Activated CD8-positive, alpha-beta T cell treated with anti-CD3 and anti-CD28 coated beads for 36 hours (primary cell): ENCODE measurements at regions not wholly inside any gene's neighbourhood (a gene's known extent, or its start where the extent isn't known, plus 50 kb on each side); places are given as distances from the start of the nearest gene placed in this dataset.
"Not testable (repeated sequence)": the region's sequence is repeated elsewhere in the genome, so short reads cannot be mapped to it uniquely, and the experiment has no call there.

Source experiments
- ATAC-seq: fragments of 200-7000 bp; cut with Tn5 transposase; one replicate; pipeline ENCODE4 v1.10.0; 2021; ENCODE audit warnings: mild to moderate bottlenecking, moderate library complexity
- CTCF ChIA-PET: fragments of 350-600 bp; sonication (Branson Sonifier 250); formaldehyde crosslinking; loops from one replicate; lab custom pipeline; 2021; ENCODE audit warnings: antibody characterized with exemption; lab: Charles Lee
- POLR2A ChIA-PET: fragments of 350-600 bp; sonication (Branson Sonifier 250); formaldehyde crosslinking; loops from one replicate; lab custom pipeline; 2021; ENCODE audit warnings: antibody characterized with exemption; lab: Charles Lee
- DNase-seq: peaks from one replicate; pipeline ENCODE4 v3.0.0-alpha.2; 2020
- H3K27ac Mint-ChIP-seq: one replicate; pipeline ENCODE4 v1.8.0; 2021; ENCODE audit warnings: mild to moderate bottlenecking, mixed read lengths
- H3K27me3 Mint-ChIP-seq: one replicate; pipeline ENCODE4 v1.8.0; 2021; ENCODE audit warnings: mixed read lengths
- H3K36me3 Mint-ChIP-seq: one replicate; pipeline ENCODE4 v1.8.0; 2021; ENCODE audit warnings: low read depth, mixed read lengths
- H3K4me1 Mint-ChIP-seq: one replicate; pipeline ENCODE4 v1.8.0; 2021; ENCODE audit warnings: low read depth, mixed read lengths
- H3K4me3 Mint-ChIP-seq: one replicate; pipeline ENCODE4 v1.8.0; 2021; ENCODE audit warnings: mild to moderate bottlenecking, moderate library complexity, mixed read lengths
- H3K9me3 Mint-ChIP-seq: one replicate; pipeline ENCODE4 v1.8.0; 2021; ENCODE audit warnings: mixed read lengths
- CTCF ChIP-seq: fragments of 200-600 bp; IDR thresholded peaks from one replicate; pipeline ENCODE4 v1.8.0; 2022; ENCODE audit warnings: antibody characterized with exemption, mild to moderate bottlenecking
- intact Hi-C: fragments of 100-400 bp; cut with micrococcal nuclease; formaldehyde crosslinking; loops from one replicate; pipeline ENCODE4 v1.10.0; 2022

GRCh38 chr18:40124107-40124506 lies 1830.9 kb upstream of the PIK3C3 start:
- no peaks in the 10 kb centered on the region for H3K27me3 Mint-ChIP-seq
- POLR2A ChIA-PET, result no interaction called here
- H3K9me3 Mint-ChIP-seq, result peaks cover 5% of the 10 kb centered on the region
- DNase-seq, result no peak
- CTCF ChIA-PET, result no interaction called here
- no peak for TF ChIP-seq CTCF
- no peaks in the 10 kb centered on the region for H3K36me3 Mint-ChIP-seq
- H3K4me3 Mint-ChIP-seq, result no peak overlapping the region
- H3K4me1 Mint-ChIP-seq, result no peaks in the 10 kb centered on the region
- intact Hi-C loops, result no loop called here
- no peak overlapping the region for H3K27ac Mint-ChIP-seq
- no peak for ATAC-seq

- H3K9me3 Mint-ChIP-seq, result peaks cover 8% of the 10 kb centered on the region
- TF ChIP-seq CTCF, result no peak
- CTCF ChIA-PET, result no interaction called here
Measured at GRCh38 chr18:40120796-40121391, 1834.1 kb upstream of the PIK3C3 start.

GRCh38 chr18:40120356-40120755 lies 1834.7 kb upstream of the PIK3C3 start:
- H3K4me1 Mint-ChIP-seq, result no peaks in the 10 kb centered on the region
- no peak overlapping the region for H3K4me3 Mint-ChIP-seq
- no peaks in the 10 kb centered on the region for H3K36me3 Mint-ChIP-seq
- intact Hi-C loops, result no loop called here
- no peak for TF ChIP-seq CTCF
- no peak overlapping the region for H3K27ac Mint-ChIP-seq
- peaks cover 8% of the 10 kb centered on the region for H3K9me3 Mint-ChIP-seq
- no peak for ATAC-seq
- POLR2A ChIA-PET, result no interaction called here
- CTCF ChIA-PET, result no interaction called here
- DNase-seq, result no peak
- H3K27me3 Mint-ChIP-seq, result no peaks in the 10 kb centered on the region

More at GRCh38 chr18:40120796-40121391, 1834.1 kb upstream of the PIK3C3 start:
- intact Hi-C loops, result no loop called here
- no peaks in the 10 kb centered on the region for H3K27me3 Mint-ChIP-seq
- POLR2A ChIA-PET, result no interaction called here
- no peaks in the 10 kb centered on the region for H3K36me3 Mint-ChIP-seq
- H3K4me3 Mint-ChIP-seq, result no peak overlapping the region
- H3K27ac Mint-ChIP-seq, result no peak overlapping the region
- no peaks in the 10 kb centered on the region for H3K4me1 Mint-ChIP-seq
- no peak for DNase-seq
- no peak for ATAC-seq

GRCh38 chr18:40119581-40119980 lies 1835.5 kb upstream of the PIK3C3 start:
- POLR2A ChIA-PET, H3K36me3 Mint-ChIP-seq, H3K4me1 Mint-ChIP-seq, DNase-seq, H3K9me3 Mint-ChIP-seq, ATAC-seq, H3K27ac Mint-ChIP-seq, H3K27me3 Mint-ChIP-seq, H3K4me3 Mint-ChIP-seq, CTCF ChIA-PET, intact Hi-C loops: not testable (repeated sequence)

GRCh38 chr18:40110455-40110854 lies 1844.6 kb upstream of the PIK3C3 start:
- no peak overlapping the region for H3K27ac Mint-ChIP-seq

More at GRCh38 chr18:40110455-40110854, 1844.6 kb upstream of the PIK3C3 start:
- no peak overlapping the region for H3K4me3 Mint-ChIP-seq
- ChIA-PET CTCF (no interaction called here), POLR2A (no interaction called here)
- no peaks in the 10 kb centered on the region for H3K36me3 Mint-ChIP-seq
- ATAC-seq (no peak), DNase-seq (no peak)
- TF ChIP-seq CTCF, result no peak
- intact Hi-C loops, result no loop called here
- H3K9me3 Mint-ChIP-seq, result peaks cover 6% of the 10 kb centered on the region
- no peaks in the 10 kb centered on the region for H3K27me3 Mint-ChIP-seq
- H3K4me1 Mint-ChIP-seq, result no peaks in the 10 kb centered on the region
